H1 (cell line): ENCODE measurements at regions not wholly inside any gene's neighbourhood (a gene's known extent, or its start where the extent isn't known, plus 50 kb on each side); places are given as distances from the start of the nearest gene placed in this dataset.
A peak's percentile ranks its signal among the peaks of the same experiment; 100 is the strongest.

ENCODE experiments used
- CTCF ChIA-PET: fragments of 300-600 bp; sonication (Branson Sonifier 250); formaldehyde crosslinking; loops from one replicate; lab custom pipeline; 2021; ENCODE audit not compliant: partially characterized antibody; lab: Charles Lee
- POLR2A ChIA-PET: fragments of 300-600 bp; sonication (Branson Sonifier 250); formaldehyde crosslinking; loops from one replicate; lab custom pipeline; 2021; ENCODE audit warnings: inconsistent platforms; ENCODE audit not compliant: partially characterized antibody; lab: Charles Lee
- DNase-seq, 2 experiments: peaks; one replicate each; pipeline versions ENCODE4 v3.0.0 to v3.0.0-alpha.2; 2010 to 2022; ENCODE audit warnings: low spot score in 2 of 2, low read depth in 1 of 2, mixed read lengths in 1 of 2
- FAIRE-seq: peaks from 2 replicates; lab custom pipeline; 2011; peaks lifted over from hg19 to GRCh38; lab: Jason Lieb, UNC
- H2AFZ ChIP-seq: 2 replicates; pipeline ENCODE4 v1.8.1; 2012; ENCODE audit warnings: low read length, inconsistent platforms
- H2AK5ac ChIP-seq: 2 replicates; pipeline ENCODE4 v1.6.1; 2013; ENCODE audit warnings: low read depth, low read length
- H2BK120ac ChIP-seq: replicated peaks from 2 replicates; pipeline ENCODE3; 2013; ENCODE audit warnings: low read depth, low read length, inconsistent platforms
- H2BK12ac ChIP-seq: 2 replicates; pipeline ENCODE4 v1.6.1; 2013; ENCODE audit warnings: low read depth, low read length
- H2BK15ac ChIP-seq: 2 replicates; pipeline ENCODE4 v1.6.1; 2013; ENCODE audit warnings: low read length
- H2BK20ac ChIP-seq: 2 replicates; pipeline ENCODE4 v1.6.1; 2013; ENCODE audit warnings: low read length
- H2BK5ac ChIP-seq: 2 replicates; pipeline ENCODE4 v1.6.1; 2013; ENCODE audit warnings: low read depth, low read length
- H3K14ac ChIP-seq: 2 replicates; pipeline ENCODE4 v1.6.1; 2013; ENCODE audit warnings: inconsistent platforms; ENCODE audit not compliant: insufficient read length
- H3K18ac ChIP-seq: 2 replicates; pipeline ENCODE4 v1.6.1; 2013; ENCODE audit warnings: low read length; ENCODE audit errors: extremely low read depth
- H3K23ac ChIP-seq: 2 replicates; pipeline ENCODE4 v1.6.1; 2013; ENCODE audit warnings: inconsistent platforms; ENCODE audit not compliant: insufficient read length
- H3K23me2 ChIP-seq: 2 replicates; pipeline ENCODE4 v1.6.1; 2013; ENCODE audit warnings: low read depth, low read length
- H3K27ac ChIP-seq: 2 replicates; pipeline ENCODE4 v1.6.1; 2011; ENCODE audit warnings: low read depth, low read length, inconsistent platforms
- H3K27me3 ChIP-seq, 4 experiments: replicated peaks in 1 of 4; 1 replicate in 1 of 4; 2 replicates in 3 of 4; pipeline versions ENCODE4 v1.6.1 to v1.8.1; 2011 to 2013; ENCODE audit warnings: low read length in 3 of 4, mild to moderate bottlenecking in 3 of 4, inconsistent platforms in 2 of 4, mixed read lengths in 2 of 4, moderate library complexity in 1 of 4; ENCODE audit not compliant: control insufficient read depth in 3 of 4, insufficient read depth in 3 of 4; ENCODE audit errors: extremely low read depth in 1 of 4
- H3K36me3 ChIP-seq, 4 experiments: 2 replicates each; pipeline versions ENCODE4 v1.6.1 to v1.8.1; 2011 to 2013; ENCODE audit warnings: mild to moderate bottlenecking in 4 of 4, low read length in 3 of 4, moderate library complexity in 2 of 4, control low read depth in 1 of 4, inconsistent platforms in 1 of 4; ENCODE audit not compliant: insufficient read depth in 4 of 4, control insufficient read depth in 2 of 4
- H3K4ac ChIP-seq: replicated peaks from 2 replicates; pipeline ENCODE3; 2013; ENCODE audit warnings: low read length, low read depth, mixed read lengths, inconsistent platforms; ENCODE audit not compliant: insufficient read length
- H3K4me1 ChIP-seq, 4 experiments: replicated peaks in 1 of 4; 1 replicate in 1 of 4; 2 replicates in 3 of 4; pipeline versions ENCODE4 v1.6.1 to v1.8.1; 2011 to 2013; ENCODE audit warnings: low read length in 3 of 4, inconsistent platforms in 2 of 4, mixed read lengths in 1 of 4; ENCODE audit not compliant: insufficient read depth in 4 of 4, control insufficient read depth in 3 of 4
- H3K4me2 ChIP-seq, 2 experiments: 2 replicates each; pipeline versions ENCODE4 v1.6.1 to v1.8.1; 2011 to 2013; ENCODE audit warnings: low read depth in 2 of 2, low read length in 2 of 2, control low read depth in 1 of 2, inconsistent platforms in 1 of 2, mild to moderate bottlenecking in 1 of 2; ENCODE audit not compliant: insufficient read depth in 1 of 2
- H3K4me3 ChIP-seq, 4 experiments: fragments of 200-600, 300-600 bp in 1 of 4; sonication (generic), shearing (Covaris generic), sonication (Bioruptor Twin) in 1 of 4; 2 replicates each; pipeline versions ENCODE4 v1.5.1 to v1.8.1; 2011 to 2016; ENCODE audit warnings: low read length in 4 of 4, low read depth in 3 of 4, control low read depth in 2 of 4, inconsistent platforms in 2 of 4, mild to moderate bottlenecking in 2 of 4, mixed read lengths in 1 of 4, moderate library complexity in 1 of 4; ENCODE audit not compliant: insufficient read depth in 2 of 4; ENCODE audit errors: extremely low read depth in 1 of 4
- H3K56ac ChIP-seq: replicated peaks from 2 replicates; pipeline ENCODE3; 2013; ENCODE audit warnings: low read depth, mild to moderate bottlenecking, mixed read lengths, low read length, inconsistent platforms; ENCODE audit not compliant: insufficient read length
- H3K79me1 ChIP-seq: 2 replicates; pipeline ENCODE4 v1.6.1; 2013; ENCODE audit warnings: low read depth, low read length, control low read depth
- H3K79me2 ChIP-seq, 2 experiments: 2 replicates each; pipeline versions ENCODE4 v1.6.1 to v1.8.1; 2012 to 2013; ENCODE audit warnings: low read length in 2 of 2, mild to moderate bottlenecking in 2 of 2, inconsistent platforms in 1 of 2; ENCODE audit not compliant: insufficient read depth in 2 of 2, control insufficient read depth in 1 of 2
- H3K9ac ChIP-seq, 4 experiments: replicated peaks in 1 of 4; 1 replicate in 1 of 4; 2 replicates in 3 of 4; pipeline versions ENCODE4 v1.6.1 to v1.8.1; 2011 to 2013; ENCODE audit warnings: low read depth in 3 of 4, low read length in 3 of 4, control low read depth in 2 of 4, mild to moderate bottlenecking in 2 of 4, moderate library complexity in 2 of 4, inconsistent platforms in 1 of 4; ENCODE audit errors: extremely low read depth in 1 of 4
- H3K9me3 ChIP-seq, 2 experiments: 2 replicates each; pipeline versions ENCODE4 v1.6.1 to v1.8.1; 2012 to 2013; ENCODE audit warnings: mild to moderate bottlenecking in 2 of 2, moderate library complexity in 2 of 2, control low read depth in 1 of 2, inconsistent platforms in 1 of 2, low read depth in 1 of 2, low read length in 1 of 2, mixed read lengths in 1 of 2; ENCODE audit not compliant: insufficient read depth in 2 of 2
- H4K20me1 ChIP-seq, 2 experiments: replicated peaks in 1 of 2; 2 replicates each; pipeline versions ENCODE3 to v1.8.1; 2011 to 2013; ENCODE audit warnings: inconsistent platforms in 2 of 2, low read length in 2 of 2, mild to moderate bottlenecking in 1 of 2; ENCODE audit not compliant: insufficient read depth in 2 of 2, control insufficient read depth in 1 of 2
- H4K5ac ChIP-seq: 2 replicates; pipeline ENCODE4 v1.6.1; 2013; ENCODE audit warnings: low read length, low read depth, mixed read lengths, inconsistent platforms; ENCODE audit not compliant: insufficient read length
- H4K8ac ChIP-seq: 2 replicates; pipeline ENCODE4 v1.8.0; 2013; ENCODE audit warnings: mild to moderate bottlenecking, moderate library complexity, low read length, inconsistent platforms; ENCODE audit not compliant: insufficient read depth; ENCODE audit errors: extremely low read depth
- H4K91ac ChIP-seq: replicated peaks from 2 replicates; pipeline ENCODE3; 2013; ENCODE audit warnings: low read length, mixed read lengths, inconsistent platforms; ENCODE audit not compliant: insufficient read length
- WGBS, 2 experiments: shearing (Covaris generic) in 1 of 2; methylation state at CpG; one replicate each; pipeline versions ENCODE4 v1.1.6 to v1.1.7; 2013 to 2015; ENCODE audit warnings: low lambda C conversion rate in 2 of 2, mixed read lengths in 2 of 2, inconsistent platforms in 1 of 2, low coverage in 1 of 2, missing lambda C conversion rate in 1 of 2; ENCODE audit not compliant: insufficient replicate concordance in 2 of 2, insufficient coverage in 1 of 2, insufficient read length in 1 of 2; ENCODE audit errors: extremely low coverage in 1 of 2, missing lambda C conversion rate in 1 of 2; 5-methylcytosine and 5-hydroxymethylcytosine counted together

DNA sequence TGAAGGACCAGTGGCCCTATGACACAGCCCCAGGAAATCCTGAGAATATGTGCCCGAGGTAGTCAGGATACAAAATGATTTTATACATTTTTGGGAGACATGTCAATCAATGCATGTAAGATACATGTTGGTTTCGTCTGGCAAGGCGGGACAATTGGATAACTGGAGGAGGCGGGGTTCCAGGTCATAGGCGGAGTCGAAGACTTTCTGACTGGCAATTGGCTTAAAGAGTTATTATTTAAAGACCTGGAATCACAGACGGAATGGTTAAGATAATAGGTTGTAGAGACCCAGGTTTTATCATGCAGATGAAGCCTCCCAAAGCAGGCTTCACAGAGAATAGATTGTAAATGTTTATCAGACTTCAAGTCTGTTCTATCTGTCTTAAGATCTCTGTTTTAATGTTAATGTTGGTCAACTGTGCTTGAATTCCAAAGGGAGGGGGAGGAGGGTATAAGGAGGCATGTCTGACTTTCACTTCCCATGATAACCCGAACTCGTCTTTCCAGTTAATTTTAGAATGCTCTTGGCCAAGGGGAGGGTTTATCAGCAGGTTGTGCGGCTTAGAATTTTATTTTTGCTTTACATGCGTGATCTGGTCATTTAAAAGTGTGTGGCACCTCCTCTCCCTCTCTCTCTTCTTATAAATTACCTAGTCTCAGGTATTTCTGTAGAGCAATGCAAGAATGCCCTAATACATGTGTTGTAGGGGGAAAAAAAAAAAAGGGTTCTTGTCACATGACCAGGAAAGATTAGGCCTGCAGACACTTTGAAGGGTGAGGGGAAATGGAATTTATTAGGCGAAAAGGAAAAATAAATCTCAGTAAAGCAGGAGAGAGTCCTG lies 230.7 kb downstream of the NFATC2 start:
- Histone ChIP-seq H3K27ac (no peak overlapping the region), H2BK12ac (no peak overlapping the region), H3K18ac (no peak overlapping the region; the same call in 1 of the 2 replicates), H3K4me3 (peak overlapping the region in 1 of 4 experiments; percentile 48; a peak in 4 of 8 replicates), H3K14ac (no peak overlapping the region), H3K56ac (no peak overlapping the region), H3K9ac (no peak overlapping the region), H3K4me2 (peak overlapping the region; percentile 42 to 57), H4K91ac (no peak overlapping the region), H3K4ac (no peak overlapping the region), H2AFZ (no peak overlapping the region), H3K9me3 (peaks cover 7 to 9% of the 10 kb centered on the region in 2 experiments), H3K36me3 (peaks cover 0 to 6% (median 0%) of the 10 kb centered on the region in 4 experiments; a peak in 1 of 8 replicates), H3K23me2 (0 out of 2 replicates have a peak, but pooled peaks cover 2% of the 10 kb centered on the region), H3K79me1 (no peaks in the 10 kb centered on the region), H3K23ac (no peak overlapping the region), H3K79me2 (no peaks in the 10 kb centered on the region), H4K5ac (no peak overlapping the region), H2BK20ac (0 out of 2 replicates have a peak overlapping the region, but pooled peaks have one; percentile 36), H4K20me1 (no peaks in the 10 kb centered on the region), H2AK5ac (no peak overlapping the region), H3K4me1 (peaks cover 10 to 22% (median 16%) of the 10 kb centered on the region in 4 experiments; a peak in 5 of 7 replicates), H2BK120ac (peak overlapping the region; percentile 45), H3K27me3 (peaks cover 2 to 31% (median 25%) of the 10 kb centered on the region in 4 experiments), H2BK15ac (no peak overlapping the region), H4K8ac (no peak overlapping the region), H2BK5ac (no peak overlapping the region; the same call in 1 of the 2 replicates)
- peak in 1 of 2 experiments; percentile 63 for DNase-seq
- ChIA-PET CTCF (interaction anchor here (1.1 to 8.2 kb wide), 4 partner anchors 15 to 321 kb away, joined by 3 to 245 read pairs (median 96); no protein-coding TSS in a partner anchor), POLR2A (no interaction called here)
- 5% methylated on average over 12 of the region's 12 CpGs; no CpG with 5 or more reads in 1 of the 2 experiments for whole genome bisulfite sequencing, 2 experiments
- FAIRE-seq: peak; percentile 81
